ENCODE measurements at regions not wholly inside any gene's neighbourhood (a gene's known extent, or its start where the extent isn't known, plus 50 kb on each side); places are given as distances from the start of the nearest gene placed in this dataset.
"Not testable (repeated sequence)": the region's sequence is repeated elsewhere in the genome, so short reads cannot be mapped to it uniquely, and the experiment has no call there.

DNA sequence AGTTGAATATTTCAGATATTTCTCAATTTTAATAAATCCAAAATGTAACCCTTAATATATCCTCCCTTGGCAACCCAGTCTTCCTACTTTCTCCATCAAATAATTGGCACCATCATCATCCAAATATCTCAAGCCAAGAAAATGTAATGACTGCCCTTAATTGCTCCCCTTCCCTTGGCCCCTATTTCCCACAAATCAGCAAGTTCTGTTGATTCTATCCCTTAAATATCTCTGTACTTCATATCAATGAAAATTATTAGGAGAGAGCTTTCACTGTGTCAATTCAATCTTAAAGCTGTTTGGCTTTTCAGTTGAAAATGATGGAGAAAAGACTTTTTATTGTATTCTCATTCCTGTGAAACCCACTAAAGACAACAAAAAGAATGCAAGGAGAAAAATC, 349.8 kb downstream of the HINT1 start:
- no peak for DNase-seq

DNA sequence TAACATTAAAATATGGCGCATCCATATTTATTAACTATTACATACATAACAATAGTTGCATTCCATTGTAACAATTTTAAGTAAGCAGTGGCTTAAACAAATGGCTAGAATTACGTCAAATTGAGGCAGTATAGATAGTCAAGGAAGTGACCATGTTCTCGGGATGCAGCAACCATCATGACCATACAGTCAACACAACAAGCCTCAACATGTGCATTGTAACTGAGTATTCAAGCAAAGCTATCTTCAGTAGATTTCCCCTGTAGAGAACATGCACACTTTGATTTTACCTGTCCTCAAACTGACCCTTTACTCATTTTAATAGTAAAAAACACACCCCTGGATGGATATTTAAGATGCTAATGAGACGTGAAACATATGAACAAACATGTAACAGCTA, 356.4 kb downstream of the HINT1 start:
- no peak for DNase-seq

DNA sequence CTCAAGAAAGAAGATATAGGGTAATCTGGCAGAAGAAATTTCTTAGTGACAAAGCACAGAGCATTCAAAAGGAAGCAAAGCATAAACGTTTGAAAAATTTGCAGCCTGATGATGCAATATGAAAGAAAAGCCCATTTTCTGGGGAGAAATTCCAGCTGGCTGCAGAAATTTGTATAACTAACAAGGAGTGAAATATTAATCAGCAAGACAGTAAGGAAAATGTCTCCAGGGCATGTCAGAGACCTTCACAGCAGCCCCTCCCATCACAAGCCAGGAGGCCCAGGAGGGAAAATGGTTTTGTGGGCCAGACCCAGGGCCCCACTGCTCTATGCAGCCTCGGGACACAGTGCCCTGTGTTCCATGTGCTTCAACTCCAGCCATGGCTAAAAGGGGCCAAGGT, 359.4 kb downstream of the HINT1 start:
- no peak for DNase-seq

DNA sequence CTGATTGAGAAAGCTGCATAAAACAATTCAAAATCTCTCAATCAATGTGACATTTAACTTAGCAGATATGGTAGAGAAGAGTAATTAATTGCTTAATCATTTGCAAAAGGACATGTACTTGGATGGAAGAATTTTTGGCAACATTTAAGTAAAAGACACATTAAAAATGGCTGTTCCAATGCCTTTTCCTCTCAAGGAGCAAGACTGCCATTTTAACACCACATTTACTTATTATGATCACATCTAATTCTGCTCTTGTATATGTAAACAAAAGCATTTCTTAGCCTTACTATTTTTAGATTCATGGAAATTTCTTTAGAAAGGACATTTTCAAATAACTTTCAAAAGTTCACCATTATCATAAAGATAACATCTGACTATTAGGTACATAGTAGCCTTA, 360.0 kb downstream of the HINT1 start:
- DNase-seq, result no peak

DNA sequence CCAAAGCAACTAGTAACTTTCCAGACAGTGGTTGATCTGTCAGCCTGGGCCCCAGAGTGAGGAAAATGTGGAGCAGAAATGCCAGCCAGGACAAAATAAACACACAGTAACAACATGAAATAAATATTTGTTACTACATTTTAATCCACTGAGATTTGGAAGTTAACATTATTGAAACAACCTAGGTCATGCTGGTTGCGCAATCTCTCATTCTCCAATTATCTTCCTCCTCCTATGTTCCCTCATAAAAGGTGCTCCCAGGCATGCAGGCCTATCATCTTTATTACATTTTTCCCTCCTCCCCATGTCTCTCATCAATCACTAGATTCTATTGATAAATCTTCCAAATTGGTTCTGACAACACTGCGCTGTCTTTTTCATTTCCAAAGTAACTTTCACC, 363.1 kb downstream of the HINT1 start:
- DNase-seq, result no peak

DNA sequence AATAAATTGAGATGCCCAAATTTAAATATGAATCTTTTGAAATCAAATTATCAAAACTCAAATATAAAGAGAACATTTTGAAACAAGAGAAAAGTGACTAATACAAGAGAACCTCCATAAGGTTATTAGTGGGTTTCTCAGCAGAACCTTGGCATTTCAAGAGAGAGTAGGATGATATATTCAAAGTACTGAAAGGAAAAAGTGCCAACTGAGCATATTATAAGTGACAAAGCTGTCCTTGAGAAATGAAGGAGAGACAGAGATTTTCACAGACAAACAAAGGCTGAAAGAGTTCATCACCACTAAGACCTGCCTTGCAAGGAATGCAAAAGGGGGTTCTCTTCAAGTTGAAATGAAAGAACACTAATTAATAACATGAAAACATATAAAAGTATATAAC, 366.0 kb downstream of the HINT1 start:
- DNase-seq, result no peak

DNA sequence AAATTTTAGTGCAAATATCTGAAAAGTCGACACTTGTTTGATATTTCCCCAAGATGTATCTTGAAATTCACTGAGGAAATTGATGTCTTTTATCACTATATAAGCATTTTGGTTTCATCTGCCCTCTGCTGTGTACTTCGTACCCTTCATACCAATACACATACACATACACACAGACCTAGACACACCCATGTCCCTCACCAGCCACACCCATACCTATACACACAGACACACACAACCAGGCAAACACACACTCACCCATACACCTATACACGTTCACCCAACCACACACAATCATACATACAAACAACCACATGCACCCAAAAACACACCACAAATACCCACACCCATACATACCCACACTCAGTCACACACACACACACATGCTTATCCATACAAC, 367.8 kb downstream of the HINT1 start:
- DNase-seq, result no peak

DNA sequence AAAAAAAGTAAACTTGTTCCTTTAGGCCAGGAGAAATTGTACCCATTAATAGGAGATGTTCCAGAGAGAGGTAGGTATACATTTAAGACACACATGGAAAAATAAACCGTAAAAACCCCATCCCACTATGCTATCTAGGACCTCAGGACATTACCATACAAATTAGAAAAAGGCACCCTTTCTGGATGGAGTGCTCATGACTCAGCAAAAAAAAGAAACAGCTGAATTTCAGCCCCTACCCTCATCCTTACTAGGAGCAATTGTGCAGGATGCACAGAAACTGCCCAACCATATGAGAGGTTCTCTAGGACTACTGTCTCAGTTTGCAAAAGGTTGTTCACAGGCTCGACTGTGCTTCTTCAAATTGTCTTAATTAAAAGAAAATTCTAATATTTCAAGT, 368.2 kb downstream of the HINT1 start:
- DNase-seq, result no peak

DNA sequence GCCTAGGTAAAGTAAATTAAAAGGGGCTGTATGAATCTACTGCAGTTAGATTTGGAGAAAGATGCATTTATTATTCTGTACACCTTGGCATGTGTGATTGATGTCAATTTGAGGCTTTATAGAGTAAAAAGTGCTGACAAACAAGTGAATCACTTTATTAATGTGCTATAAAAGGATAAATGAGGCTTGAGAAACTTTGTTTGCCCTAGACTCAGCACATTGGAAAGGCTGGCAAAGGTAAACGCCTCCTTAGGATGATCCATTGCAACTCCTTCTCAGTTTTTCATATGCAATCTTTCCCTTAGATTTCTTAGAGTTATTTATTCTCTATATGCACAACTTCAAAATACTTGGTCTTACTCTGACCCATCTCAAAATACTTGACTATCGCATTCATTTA, 369.0 kb downstream of the HINT1 start:
- no peak for DNase-seq

DNA sequence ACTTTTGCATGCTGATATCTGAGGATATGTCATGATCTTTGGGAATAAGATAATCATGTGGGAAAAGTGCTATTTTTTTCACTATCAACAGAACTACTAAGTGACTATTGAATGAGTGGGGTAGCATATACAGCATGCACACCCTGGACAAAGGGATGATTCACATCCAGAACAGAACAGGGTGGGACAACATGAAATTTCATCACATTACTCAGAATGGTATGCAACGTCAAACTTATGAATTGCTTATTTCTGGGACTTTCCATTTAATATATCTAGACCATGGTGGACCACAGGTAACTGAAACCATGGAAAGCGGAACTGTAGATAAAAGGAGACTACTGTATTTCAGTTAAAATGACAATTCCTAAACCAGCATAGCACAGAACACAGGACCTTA, 370.0 kb downstream of the HINT1 start:
- no peak for DNase-seq

DNA sequence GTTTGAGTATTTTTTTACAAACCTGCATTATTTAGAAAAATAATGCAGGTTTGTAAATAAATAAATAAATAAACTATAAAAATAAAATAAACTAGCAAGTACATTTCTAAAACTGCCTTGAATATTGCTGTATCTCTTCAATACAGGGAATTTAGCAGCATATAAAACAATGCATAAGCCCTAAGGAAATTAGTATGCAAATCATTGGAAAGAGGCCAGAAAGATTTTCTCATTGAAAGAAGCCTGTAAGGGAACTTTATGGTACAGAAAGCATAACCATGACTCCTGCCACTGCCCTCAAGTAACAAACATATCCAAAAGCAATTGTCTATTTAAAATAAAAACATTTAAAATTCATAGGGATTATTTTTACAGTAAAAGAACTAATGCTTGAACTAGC, 387.3 kb downstream of the HINT1 start:
- no peak for DNase-seq

DNA sequence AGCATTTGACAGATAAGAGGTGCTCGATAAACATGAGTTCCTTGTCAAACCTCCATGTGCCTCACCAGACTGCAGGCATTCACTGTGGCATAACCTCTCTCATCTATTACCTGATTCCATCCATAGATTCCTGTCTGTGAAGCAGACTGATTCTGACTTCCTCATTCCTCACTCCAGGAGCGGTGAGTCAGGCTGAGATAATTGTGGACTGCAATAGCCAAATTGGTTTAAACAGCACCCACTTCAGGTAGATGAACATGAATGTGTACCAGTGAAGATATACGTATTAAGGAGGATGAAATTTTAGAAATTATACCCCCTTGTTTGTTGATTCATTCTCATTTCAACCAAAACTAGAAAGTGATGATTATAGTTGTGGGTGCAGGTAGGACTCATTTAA, 391.2 kb downstream of the HINT1 start:
- DNase-seq, result no peak

DNA sequence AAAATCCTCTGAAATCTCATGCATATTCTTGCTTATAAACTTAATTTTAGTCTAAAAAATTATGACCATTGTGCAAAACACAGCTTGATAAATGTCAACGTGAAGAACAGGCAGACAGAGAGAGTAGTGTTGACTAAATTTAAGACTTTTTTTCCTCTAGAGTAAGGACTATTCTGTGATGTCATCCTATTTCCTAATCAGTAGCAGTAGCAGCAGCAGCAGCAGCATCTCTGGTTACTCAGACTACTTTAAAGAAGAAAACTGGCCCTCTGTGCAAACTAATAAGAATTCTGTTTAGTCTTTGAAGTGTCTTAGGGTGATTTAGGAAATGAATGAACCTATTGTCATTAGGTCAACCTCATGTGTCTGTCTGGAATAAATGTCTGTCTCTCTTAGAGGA, 403.0 kb downstream of the HINT1 start:
- DNase-seq, result no peak

DNA sequence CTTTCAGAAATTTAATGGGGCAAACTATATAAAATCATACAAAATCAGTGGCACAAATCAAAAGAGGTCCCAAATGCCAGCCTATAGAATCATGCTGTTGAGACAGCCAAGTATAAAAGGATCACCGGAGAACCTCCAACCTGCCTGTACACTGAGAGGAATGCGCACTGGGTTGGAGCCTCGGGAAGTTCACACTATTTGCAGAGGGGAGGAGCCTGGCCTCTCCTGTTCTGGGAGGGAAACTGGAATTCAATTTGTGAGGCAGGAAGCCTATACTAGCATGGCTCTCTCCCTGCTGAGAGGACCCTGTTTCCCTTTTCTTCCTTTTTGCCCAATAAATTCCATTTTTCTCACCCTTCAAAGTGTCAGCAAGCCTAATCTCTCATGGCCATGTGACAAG, 406.0 kb downstream of the HINT1 start:
- DNase-seq, result no peak

DNA sequence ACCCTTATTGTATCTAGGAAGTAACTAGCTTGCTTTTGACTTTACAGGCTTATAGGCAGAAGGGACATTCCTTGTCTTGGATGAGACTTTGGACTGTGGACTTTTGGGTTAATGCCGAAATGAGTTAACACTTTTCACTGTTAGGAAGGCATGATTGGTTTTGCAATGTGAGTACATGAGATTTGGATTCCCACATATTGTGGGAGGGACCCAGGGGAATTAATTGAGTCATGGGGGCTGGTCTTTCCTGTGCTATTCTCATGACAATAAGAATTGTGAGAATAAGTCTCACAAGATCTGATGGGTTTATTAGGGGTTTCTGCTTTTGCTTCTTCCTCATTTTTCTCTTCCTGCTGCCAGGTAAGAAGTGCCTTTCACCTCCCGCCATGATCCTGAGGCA, 417.5 kb downstream of the HINT1 start:
- DNase-seq, result no peak

DNA sequence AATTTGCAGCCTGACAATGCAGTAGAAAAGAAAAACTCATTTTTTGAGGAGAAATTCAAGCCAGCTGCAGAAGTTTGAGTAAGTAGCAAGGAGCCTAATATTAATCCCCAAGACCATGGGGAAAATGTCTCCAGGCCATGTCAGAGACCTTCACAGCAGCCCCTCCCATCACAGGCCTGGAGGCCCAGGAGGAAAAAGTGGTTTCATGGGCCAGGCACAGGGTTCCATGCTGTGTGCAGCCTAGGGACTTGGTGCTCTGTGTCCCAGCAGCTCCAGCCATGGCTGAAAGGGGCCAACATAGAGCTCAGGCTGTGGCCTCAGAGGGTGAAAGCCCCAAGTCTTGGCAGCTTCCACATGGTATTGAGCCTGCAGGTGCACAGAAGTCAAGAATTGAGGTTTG, 418.4 kb downstream of the HINT1 start:
- DNase-seq, result not testable (repeated sequence)

DNA sequence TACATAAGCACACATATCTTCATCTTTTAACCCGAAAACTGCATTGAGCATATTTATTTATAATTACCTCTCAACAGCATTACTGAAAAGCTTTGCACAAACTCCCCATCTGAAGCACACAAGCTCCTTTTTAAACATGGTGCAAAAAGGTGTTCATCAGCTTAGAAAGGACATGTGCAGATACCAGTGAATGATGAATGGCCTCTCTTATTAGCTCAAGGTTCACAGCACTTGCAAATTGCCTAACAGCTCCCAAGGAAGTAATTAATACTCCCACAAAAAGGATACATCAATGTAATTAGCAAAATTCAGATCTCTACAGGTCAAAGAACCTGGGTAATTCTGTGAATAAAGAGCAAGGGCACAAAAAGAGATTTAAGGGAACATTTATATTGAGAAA, 422.0 kb downstream of the HINT1 start:
- no peak for DNase-seq

DNA sequence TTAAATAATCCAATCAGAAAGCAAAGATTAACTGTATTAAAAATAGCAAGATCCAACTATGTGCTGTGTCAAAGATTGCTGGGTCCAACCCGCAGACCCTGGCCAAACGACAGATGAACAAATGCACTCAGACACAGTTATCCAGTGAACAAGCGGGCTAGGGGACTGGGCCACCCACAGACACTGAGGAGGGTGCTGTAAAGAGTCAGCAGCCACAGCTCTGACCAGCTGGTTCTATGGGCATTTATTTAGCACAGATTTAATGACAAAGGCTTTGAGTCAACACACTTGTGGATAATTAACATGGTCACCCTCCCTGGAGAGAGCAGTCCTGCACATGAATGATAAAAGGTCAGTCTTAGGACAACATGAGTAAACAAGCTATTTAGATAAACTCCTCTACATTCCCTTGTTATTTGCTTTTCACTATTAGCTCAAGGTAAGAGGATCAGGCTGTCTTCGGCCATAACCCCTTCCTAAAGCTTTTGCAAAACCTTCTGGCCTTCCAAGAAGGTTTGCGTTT, 424.9 kb downstream of the HINT1 start:
- no peak for DNase-seq

DNA sequence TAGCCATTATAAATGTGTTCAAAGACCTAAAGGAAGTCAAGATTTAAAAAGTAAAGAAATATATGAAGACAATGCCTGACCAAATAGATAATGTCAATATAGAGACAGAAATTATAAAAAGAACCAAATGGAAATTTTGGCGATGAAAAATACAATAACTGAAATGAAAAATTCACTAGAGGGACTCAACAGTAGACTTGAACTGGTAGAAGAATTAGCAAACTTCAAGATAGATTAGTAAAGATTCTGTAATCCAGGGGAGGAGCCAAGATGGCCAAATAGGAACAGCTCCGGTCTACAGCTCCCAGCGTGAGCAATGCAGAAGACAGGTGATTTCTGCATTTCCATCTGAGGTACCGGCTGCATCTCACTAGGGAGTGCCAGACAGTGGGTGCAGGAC, 433.2 kb downstream of the HINT1 start:
- no peak for DNase-seq

DNA sequence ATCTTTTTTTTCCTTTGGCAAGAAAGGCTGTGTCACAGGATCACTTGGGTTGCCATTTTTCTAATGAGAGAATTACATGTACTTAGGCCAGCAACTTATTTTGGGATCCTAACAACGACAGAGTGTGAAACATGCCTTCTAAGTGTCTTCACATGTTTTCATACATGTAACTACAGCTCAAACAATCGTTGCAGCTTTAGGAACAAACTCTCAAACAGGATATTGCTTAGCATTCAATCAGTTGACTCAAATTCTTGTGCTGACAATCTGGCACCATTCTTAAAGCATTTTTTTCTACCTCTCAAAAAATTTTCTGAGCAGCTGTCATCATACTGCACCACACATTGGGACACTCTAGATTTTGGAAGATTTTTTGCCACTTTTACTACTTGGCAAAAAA, 435.5 kb downstream of the HINT1 start:
- no peak for DNase-seq

DNA sequence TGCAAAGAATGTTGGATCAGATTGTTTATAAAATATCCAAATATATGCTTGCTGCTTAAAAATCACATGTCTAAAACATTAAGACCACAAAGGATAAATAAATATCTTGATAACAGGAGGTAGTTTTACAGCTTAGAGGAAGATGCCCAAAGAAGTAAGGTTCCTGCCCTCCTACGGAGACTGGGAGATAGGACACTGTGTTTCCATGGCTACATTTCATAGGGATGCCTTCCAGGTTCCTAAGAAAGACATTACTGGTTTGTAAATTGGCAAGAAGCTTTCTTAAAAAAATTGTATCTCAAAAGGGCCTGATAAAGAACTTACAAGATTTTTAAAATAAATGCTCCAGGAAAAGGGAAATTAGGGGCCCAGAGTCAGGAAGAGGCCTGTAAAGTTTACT, 437.2 kb downstream of the HINT1 start:
- DNase-seq, result no peak

DNA sequence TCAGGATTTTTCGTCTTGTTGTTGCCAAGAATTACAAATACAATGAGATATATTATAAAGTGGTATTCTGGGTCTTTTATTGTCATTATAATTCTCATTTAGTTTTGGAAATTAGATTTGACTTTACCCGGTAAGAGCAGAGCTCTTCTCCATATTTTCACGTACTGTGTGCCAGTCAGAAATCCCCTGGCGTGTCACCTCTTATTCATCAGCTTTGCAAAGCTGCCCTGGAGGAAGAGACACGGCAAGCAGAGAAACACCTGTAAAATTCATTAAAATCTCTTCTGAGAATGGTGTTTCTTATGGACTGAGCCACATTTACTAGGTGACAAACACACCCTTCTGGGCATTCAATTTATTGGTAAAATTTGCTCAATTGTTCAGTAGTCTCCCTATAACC, 440.4 kb downstream of the HINT1 start:
- DNase-seq, result no peak

DNA sequence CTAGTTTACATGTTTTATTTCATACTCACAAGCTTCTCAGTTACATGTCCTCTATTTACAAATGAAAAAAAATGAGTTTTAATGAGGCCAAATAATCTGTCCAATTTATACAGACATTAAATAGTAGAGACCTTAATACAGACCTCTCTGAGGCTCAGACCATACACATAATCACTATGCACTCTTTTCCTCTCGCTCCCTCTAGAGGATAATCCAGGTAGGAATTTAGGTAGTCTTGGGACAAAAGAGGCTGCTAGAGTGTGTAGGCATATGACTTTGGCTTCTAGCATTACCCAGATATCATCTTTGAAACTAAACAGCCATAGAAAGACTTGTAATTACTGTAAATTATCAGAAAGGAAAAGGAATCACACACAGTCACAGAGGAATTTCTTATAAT, 444.7 kb downstream of the HINT1 start:
- no peak for DNase-seq

DNA sequence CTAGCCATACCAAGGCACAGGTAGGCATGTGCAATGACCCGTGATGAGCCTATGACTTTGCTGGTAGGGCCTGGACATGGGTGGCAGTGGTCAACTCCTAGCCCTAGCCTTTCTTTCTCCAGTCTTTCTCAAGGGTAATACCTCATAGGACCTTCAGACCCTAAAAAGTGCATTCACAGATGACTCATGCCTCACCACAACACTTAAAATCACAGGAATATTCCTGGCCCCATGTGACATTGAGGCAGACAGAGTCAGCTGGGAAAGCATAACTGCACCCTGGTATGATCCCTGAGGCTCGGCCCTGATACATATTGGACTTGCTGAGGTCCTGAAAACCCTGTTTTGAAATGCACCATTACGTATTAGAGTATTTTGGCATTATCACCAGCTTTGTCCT, 449.5 kb downstream of the HINT1 start:
- no peak for DNase-seq

DNA sequence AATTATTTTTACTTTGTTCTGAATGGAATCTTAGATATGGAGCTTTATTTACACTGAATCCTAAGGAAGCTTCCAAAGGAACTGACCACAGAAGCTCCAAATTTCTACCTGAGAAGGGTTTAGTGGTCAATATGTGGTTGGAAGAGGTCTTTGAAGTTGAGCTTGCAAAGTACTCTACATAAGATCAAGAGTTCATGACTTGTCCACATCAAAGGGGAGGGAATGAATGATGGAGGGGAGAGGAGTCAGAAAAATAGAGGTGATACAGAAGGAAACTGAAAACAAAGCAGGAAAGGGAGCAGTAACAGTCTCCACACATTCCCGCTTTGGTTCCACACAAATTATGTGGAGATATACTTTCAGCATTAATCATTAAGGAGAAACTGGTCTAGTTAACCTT, 450.9 kb downstream of the HINT1 start:
- no peak for DNase-seq

DNA sequence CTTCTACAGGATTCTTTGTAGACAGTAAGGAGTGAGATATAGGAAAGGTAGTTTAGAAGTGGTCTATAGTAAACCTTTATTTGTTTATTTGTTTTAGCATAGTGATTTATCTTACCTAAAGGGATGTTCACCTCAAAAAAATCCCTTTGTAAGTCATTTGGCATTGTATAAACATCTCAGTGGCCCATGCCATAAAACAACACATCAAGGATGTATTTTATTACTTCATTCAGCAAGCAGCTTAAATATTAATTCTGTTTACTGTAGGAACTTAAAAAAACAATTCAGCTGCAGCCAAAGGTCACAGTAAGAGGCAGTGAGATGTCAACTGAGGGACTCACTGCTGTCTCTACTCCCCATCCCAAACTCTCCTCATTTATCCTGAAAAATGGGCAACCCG, 452.7 kb downstream of the HINT1 start:
- DNase-seq, result no peak
